SK-N-SH (cell line): ENCODE measurements at regions not wholly inside any gene's neighbourhood (a gene's known extent, or its start where the extent isn't known, plus 50 kb on each side); places are given as distances from the start of the nearest gene placed in this dataset.

Experiments
- EZH2phosphoT487 ChIP-seq: fragments of 200-600 bp; sonication (generic); IDR thresholded peaks from 2 replicates; pipeline ENCODE4 v1.6.1; 2017; ENCODE audit warnings: low read depth, mixed run types, mild to moderate bottlenecking, antibody characterized with exemption, moderate library complexity, borderline replicate concordance
- TF ChIP-seq, protein P1 (sequence below): fragments of 200-600 bp; sonication (generic); IDR thresholded peaks from 2 replicates; pipeline ENCODE4 v1.6.1; 2017; ENCODE audit warnings: antibody characterized with exemption, mild to moderate bottlenecking, moderate library complexity

- TF ChIP-seq, protein P1, sequence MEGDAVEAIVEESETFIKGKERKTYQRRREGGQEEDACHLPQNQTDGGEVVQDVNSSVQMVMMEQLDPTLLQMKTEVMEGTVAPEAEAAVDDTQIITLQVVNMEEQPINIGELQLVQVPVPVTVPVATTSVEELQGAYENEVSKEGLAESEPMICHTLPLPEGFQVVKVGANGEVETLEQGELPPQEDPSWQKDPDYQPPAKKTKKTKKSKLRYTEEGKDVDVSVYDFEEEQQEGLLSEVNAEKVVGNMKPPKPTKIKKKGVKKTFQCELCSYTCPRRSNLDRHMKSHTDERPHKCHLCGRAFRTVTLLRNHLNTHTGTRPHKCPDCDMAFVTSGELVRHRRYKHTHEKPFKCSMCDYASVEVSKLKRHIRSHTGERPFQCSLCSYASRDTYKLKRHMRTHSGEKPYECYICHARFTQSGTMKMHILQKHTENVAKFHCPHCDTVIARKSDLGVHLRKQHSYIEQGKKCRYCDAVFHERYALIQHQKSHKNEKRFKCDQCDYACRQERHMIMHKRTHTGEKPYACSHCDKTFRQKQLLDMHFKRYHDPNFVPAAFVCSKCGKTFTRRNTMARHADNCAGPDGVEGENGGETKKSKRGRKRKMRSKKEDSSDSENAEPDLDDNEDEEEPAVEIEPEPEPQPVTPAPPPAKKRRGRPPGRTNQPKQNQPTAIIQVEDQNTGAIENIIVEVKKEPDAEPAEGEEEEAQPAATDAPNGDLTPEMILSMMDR = no peak
- TF ChIP-seq EZH2phosphoT487 = no peak
These were observed 62.1 kb upstream of the NFE2L2 start for GRCh38 chr2:177326591-177326990.
